IMR-90 (cell line): ENCODE measurements at regions not wholly inside any gene's neighbourhood (a gene's known extent, or its start where the extent isn't known, plus 50 kb on each side); places are given as distances from the start of the nearest gene placed in this dataset.

Experiments
- ATAC-seq: fragments of 200-7000 bp; cut with Tn5 transposase; 2 replicates; pipeline ENCODE4 v1.9.1; 2020; ENCODE audit warnings: low read depth, mild to moderate bottlenecking, moderate library complexity
- BruUV-seq: library from RNA; stranded (reverse); fragments of 400-500 nt; replicated peaks from 2 replicates; lab custom pipeline; 2021; lab: Mats Ljungman, UMichigan
- CTCF ChIA-PET: fragments of 300-600 bp; formaldehyde crosslinking; extraction: SDS; loops from one replicate; lab custom pipeline; 2021; ENCODE audit warnings: antibody characterized with exemption; lab: Yijun Ruan, JAX
- POLR2A ChIA-PET: fragments of 300-600 bp; sonication (Branson Sonifier 250); formaldehyde crosslinking; loops from one replicate; lab custom pipeline; 2022; ENCODE audit warnings: antibody characterized with exemption; ENCODE audit not compliant: unreplicated experiment; lab: Charles Lee
- DNase-seq: peaks from one replicate; pipeline ENCODE4 v3.0.0; 2013
- H2AFZ ChIP-seq: replicated peaks from 2 replicates; pipeline ENCODE3; 2013; ENCODE audit warnings: low read length, mild to moderate bottlenecking; ENCODE audit not compliant: poor library complexity
- H2AK5ac ChIP-seq: 2 replicates; pipeline ENCODE4 v1.6.1; 2013; ENCODE audit warnings: low read depth, low read length, inconsistent platforms
- H2AK9ac ChIP-seq: replicated peaks from 2 replicates; pipeline ENCODE3; 2013; ENCODE audit warnings: mild to moderate bottlenecking, low read depth, low read length, moderate library complexity; ENCODE audit not compliant: poor library complexity
- H2BK120ac ChIP-seq: 2 replicates; pipeline ENCODE4 v1.6.1; 2013; ENCODE audit warnings: low read depth, low read length, inconsistent platforms
- H2BK15ac ChIP-seq: 3 replicates; pipeline ENCODE4 v1.6.1; 2013; ENCODE audit warnings: low read depth, low read length, inconsistent platforms
- H2BK20ac ChIP-seq: 2 replicates; pipeline ENCODE4 v1.6.1; 2013; ENCODE audit warnings: low read depth, mild to moderate bottlenecking, inconsistent platforms, low read length, moderate library complexity
- H2BK5ac ChIP-seq: 2 replicates; pipeline ENCODE4 v1.6.1; 2013; ENCODE audit warnings: mild to moderate bottlenecking, low read depth, low read length, inconsistent platforms; ENCODE audit not compliant: poor library complexity, severe bottlenecking
- H3K14ac ChIP-seq: replicated peaks from 2 replicates; pipeline ENCODE4 v1.6.1; 2013; ENCODE audit warnings: low read depth, low read length, inconsistent platforms
- H3K18ac ChIP-seq: 2 replicates; pipeline ENCODE4 v1.6.1; 2013; ENCODE audit warnings: low read depth, low read length, control low read depth
- H3K23ac ChIP-seq: 2 replicates; pipeline ENCODE4 v1.6.1; 2013; ENCODE audit warnings: low read depth, low read length, inconsistent platforms
- H3K27ac ChIP-seq: 2 replicates; pipeline ENCODE4 v1.5.1; 2013; ENCODE audit warnings: mild to moderate bottlenecking, control low read depth, low read length; ENCODE audit not compliant: insufficient read depth
- H3K27me3 ChIP-seq: 2 replicates; pipeline ENCODE4 v1.6.1; 2013; ENCODE audit warnings: low read length; ENCODE audit not compliant: control insufficient read depth, insufficient read depth
- H3K36me3 ChIP-seq: 2 replicates; pipeline ENCODE4 v1.6.1; 2013; ENCODE audit warnings: low read length, mixed read lengths; ENCODE audit not compliant: control insufficient read depth, insufficient read depth
- H3K4ac ChIP-seq: 2 replicates; pipeline ENCODE4 v1.6.1; 2013; ENCODE audit warnings: low read depth, low read length, inconsistent platforms
- H3K4me1 ChIP-seq: 2 replicates; pipeline ENCODE4 v1.6.1; 2013; ENCODE audit warnings: low read length, mixed read lengths; ENCODE audit not compliant: control insufficient read depth, insufficient read depth
- H3K4me2 ChIP-seq: 2 replicates; pipeline ENCODE4 v1.6.1; 2013; ENCODE audit warnings: low read depth, mild to moderate bottlenecking, control low read depth, low read length, moderate library complexity
- H3K4me3 ChIP-seq: 2 replicates; pipeline ENCODE4 v1.5.1; 2013; ENCODE audit warnings: low read depth, mild to moderate bottlenecking, control low read depth, low read length, moderate library complexity; ENCODE audit not compliant: insufficient read depth
- H3K56ac ChIP-seq: 2 replicates; pipeline ENCODE4 v1.6.1; 2013; ENCODE audit warnings: low read length, inconsistent platforms; ENCODE audit not compliant: insufficient read depth; ENCODE audit errors: extremely low read depth
- H3K79me1 ChIP-seq, 2 experiments: 2 replicates each; pipeline ENCODE4 v1.6.1; 2013; ENCODE audit warnings: low read length in 2 of 2, inconsistent platforms in 1 of 2, low read depth in 1 of 2
- H3K9ac ChIP-seq: 2 replicates; pipeline ENCODE4 v1.6.1; 2013; ENCODE audit warnings: low read depth, low read length, control low read depth
- H3K9me1 ChIP-seq: 2 replicates; pipeline ENCODE4 v1.6.1; 2013; ENCODE audit warnings: low read length, inconsistent platforms; ENCODE audit not compliant: insufficient read depth
- H3K9me3 ChIP-seq: 2 replicates; pipeline ENCODE4 v1.6.1; 2013; ENCODE audit warnings: low read length; ENCODE audit not compliant: control insufficient read depth, insufficient read depth
- H4K20me1 ChIP-seq: 2 replicates; pipeline ENCODE4 v1.6.1; 2013; ENCODE audit warnings: low read length, inconsistent platforms; ENCODE audit not compliant: insufficient read depth
- H4K5ac ChIP-seq: 2 replicates; pipeline ENCODE4 v1.6.1; 2013; ENCODE audit warnings: mild to moderate bottlenecking, low read depth, low read length, control low read depth
- H4K8ac ChIP-seq, 2 experiments: 2 replicates each; pipeline ENCODE4 v1.6.1; 2013; ENCODE audit warnings: low read depth in 2 of 2, low read length in 2 of 2, control low read depth in 1 of 2, inconsistent platforms in 1 of 2
- H4K91ac ChIP-seq: 2 replicates; pipeline ENCODE4 v1.6.1; 2013; ENCODE audit warnings: low read depth, low read length, inconsistent platforms; ENCODE audit not compliant: insufficient read depth
- BHLHE40 ChIP-seq: fragments of 150-350 bp; IDR thresholded peaks from 2 replicates; pipeline ENCODE4 v1.6.1; 2016; ENCODE audit warnings: mild to moderate bottlenecking, low read depth, low read length
- CEBPB ChIP-seq: IDR thresholded peaks from 2 replicates; pipeline ENCODE4 v1.6.1; 2012; ENCODE audit warnings: low read depth, low read length, improper control_type of control experiment
- CTCF ChIP-seq: conservative IDR thresholded peaks from 2 replicates; pipeline ENCODE4 v1.5.1; 2012; ENCODE audit warnings: mild to moderate bottlenecking, low read depth, low read length, improper control_type of control experiment
- FOS ChIP-seq: fragments of 150-350 bp; IDR thresholded peaks from 2 replicates; pipeline ENCODE4 v1.6.1; 2016; ENCODE audit warnings: low read depth, low read length
- MAZ ChIP-seq: IDR thresholded peaks from 2 replicates; pipeline ENCODE4 v1.6.1; 2012; ENCODE audit warnings: low read depth, mild to moderate bottlenecking, low read length, improper control_type of control experiment, moderate library complexity, borderline replicate concordance
- MXI1 ChIP-seq: IDR thresholded peaks from 2 replicates; pipeline ENCODE4 v1.6.1; 2012; ENCODE audit warnings: low read depth, mild to moderate bottlenecking, low read length, moderate library complexity, borderline replicate concordance
- NFE2L2 ChIP-seq: fragments of 150-350 bp; IDR thresholded peaks from 2 replicates; pipeline ENCODE4 v1.6.1; 2016; ENCODE audit warnings: low read depth, mild to moderate bottlenecking, low read length
- RAD21 ChIP-seq: IDR thresholded peaks from 2 replicates; pipeline ENCODE4 v1.6.1; 2012; ENCODE audit warnings: low read length, improper control_type of control experiment
- RCOR1 ChIP-seq: IDR thresholded peaks from 2 replicates; pipeline ENCODE4 v1.6.1; 2012; ENCODE audit warnings: mild to moderate bottlenecking, low read length, improper control_type of control experiment; ENCODE audit not compliant: insufficient replicate concordance
- RFX5 ChIP-seq: IDR thresholded peaks from 2 replicates; pipeline ENCODE4 v1.8.0; 2012; ENCODE audit warnings: low read depth, mild to moderate bottlenecking, low read length, moderate library complexity
- SMC3 ChIP-seq: fragments of 150-350 bp; IDR thresholded peaks from 2 replicates; pipeline ENCODE4 v1.6.1; 2016; ENCODE audit warnings: low read depth, mild to moderate bottlenecking, antibody characterized with exemption, low read length, moderate library complexity
- WGBS, 2 experiments: methylation state at CpG; one replicate each; pipeline versions ENCODE4 v1.1.5 to v1.1.7; 2013; ENCODE audit warnings: missing lambda C conversion rate in 2 of 2; ENCODE audit not compliant: insufficient read length in 1 of 2; ENCODE audit errors: extremely low coverage in 2 of 2; 5-methylcytosine and 5-hydroxymethylcytosine counted together
- dilution Hi-C: fragments of 300-500 bp; cut with HindIII; formaldehyde crosslinking; loops from one replicate; pipeline ENCODE4 v1.14.3; 2018; ENCODE audit warnings: low sequenced_read_pairs; ENCODE audit not compliant: unreplicated experiment
- in situ Hi-C: fragments of 300-500 bp; cut with MboI; formaldehyde crosslinking; loops from 3 replicates; pipeline ENCODE4 v1.14.3; 2019; ENCODE audit warnings: low sequenced_read_pairs, inconsistent platforms, mixed read lengths
- intact Hi-C: fragments of 100-400 bp; cut with micrococcal nuclease; formaldehyde crosslinking; loops from 2 replicates; pipeline ENCODE4 v1.10.0; 2022
- TF ChIP-seq, protein P1 (sequence below): fragments of 150-350 bp; IDR thresholded peaks from 2 replicates; pipeline ENCODE4 v1.6.1; 2017; ENCODE audit warnings: mild to moderate bottlenecking, antibody characterized with exemption, low read length, low read depth
- TF ChIP-seq, protein P2 (sequence below): fragments of 150-350 bp; IDR thresholded peaks from 2 replicates; pipeline ENCODE4 v1.6.1; 2016; ENCODE audit warnings: low read depth, mild to moderate bottlenecking, low read length, moderate library complexity, borderline replicate concordance

DNA sequence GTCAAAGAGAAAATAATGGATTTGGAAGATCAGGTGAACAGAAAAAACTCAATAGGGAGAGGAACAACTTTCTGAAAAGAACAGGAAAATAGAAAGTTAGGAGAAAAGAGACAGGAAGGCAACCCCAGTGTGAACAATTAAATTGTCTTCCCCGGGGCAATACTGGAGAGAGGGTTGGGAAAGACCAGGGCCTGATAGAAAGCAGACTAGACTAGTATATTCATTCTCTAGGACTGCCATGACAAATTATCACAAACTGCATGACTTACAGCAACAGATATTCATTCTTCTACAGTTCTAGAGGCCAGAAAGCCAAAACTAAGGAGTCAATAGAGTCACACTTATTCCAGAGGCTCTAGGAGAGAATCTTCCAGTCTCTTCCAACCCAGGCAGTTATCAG, 482.8 kb downstream of the SOX6 start:
- Histone ChIP-seq H2BK5ac (no peak overlapping the region), H3K27ac (no peak overlapping the region), H4K20me1 (no peaks in the 10 kb centered on the region), H3K9me3 (no peaks in the 10 kb centered on the region), H3K9ac (no peak overlapping the region), H3K36me3 (no peaks in the 10 kb centered on the region), H4K5ac (no peak overlapping the region), H3K4me1 (no peaks in the 10 kb centered on the region), H4K91ac (no peak overlapping the region), H3K4me3 (no peak overlapping the region), H3K4me2 (no peak overlapping the region), H3K18ac (no peak overlapping the region), H3K14ac (no peak overlapping the region), H4K8ac (no peak overlapping the region), H3K4ac (no peak overlapping the region), H2AK9ac (no peak overlapping the region), H3K9me1 (no peaks in the 10 kb centered on the region), H2BK15ac (no peak overlapping the region), H2BK120ac (no peak overlapping the region), H2AK5ac (no peak overlapping the region), H3K79me1 (no peaks in the 10 kb centered on the region), H2AFZ (no peak overlapping the region), H2BK20ac (no peak overlapping the region), H3K27me3 (no peaks in the 10 kb centered on the region), H3K56ac (no peak overlapping the region), H3K23ac (no peak overlapping the region)
- TF ChIP-seq CEBPB (no peak), MAZ (no peak), CTCF (no peak), NFE2L2 (no peak), SMC3 (no peak), RAD21 (no peak), RFX5 (no peak), MXI1 (no peak), RCOR1 (no peak), FOS (no peak), BHLHE40 (no peak)
- TF ChIP-seq, protein P1, sequence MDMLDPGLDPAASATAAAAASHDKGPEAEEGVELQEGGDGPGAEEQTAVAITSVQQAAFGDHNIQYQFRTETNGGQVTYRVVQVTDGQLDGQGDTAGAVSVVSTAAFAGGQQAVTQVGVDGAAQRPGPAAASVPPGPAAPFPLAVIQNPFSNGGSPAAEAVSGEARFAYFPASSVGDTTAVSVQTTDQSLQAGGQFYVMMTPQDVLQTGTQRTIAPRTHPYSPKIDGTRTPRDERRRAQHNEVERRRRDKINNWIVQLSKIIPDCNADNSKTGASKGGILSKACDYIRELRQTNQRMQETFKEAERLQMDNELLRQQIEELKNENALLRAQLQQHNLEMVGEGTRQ = no peak
- TF ChIP-seq, protein P2, sequence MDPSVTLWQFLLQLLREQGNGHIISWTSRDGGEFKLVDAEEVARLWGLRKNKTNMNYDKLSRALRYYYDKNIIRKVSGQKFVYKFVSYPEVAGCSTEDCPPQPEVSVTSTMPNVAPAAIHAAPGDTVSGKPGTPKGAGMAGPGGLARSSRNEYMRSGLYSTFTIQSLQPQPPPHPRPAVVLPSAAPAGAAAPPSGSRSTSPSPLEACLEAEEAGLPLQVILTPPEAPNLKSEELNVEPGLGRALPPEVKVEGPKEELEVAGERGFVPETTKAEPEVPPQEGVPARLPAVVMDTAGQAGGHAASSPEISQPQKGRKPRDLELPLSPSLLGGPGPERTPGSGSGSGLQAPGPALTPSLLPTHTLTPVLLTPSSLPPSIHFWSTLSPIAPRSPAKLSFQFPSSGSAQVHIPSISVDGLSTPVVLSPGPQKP = no peak
- dilution Hi-C loops (no loop called here), intact Hi-C loops (no loop called here), in situ Hi-C loops (no loop called here)
- ChIA-PET CTCF (no interaction called here), POLR2A (no interaction called here)
- DNase-seq (no peak), ATAC-seq (no peak)
- no CpG with 5 or more reads among the region's 1 CpG for WGBS, 2 experiments
- BruUV-seq = no TSS peak
